HCT116 (cell line): ENCODE measurements at regions not wholly inside any gene's neighbourhood (a gene's known extent, or its start where the extent isn't known, plus 50 kb on each side); places are given as distances from the start of the nearest gene placed in this dataset.

Experiments
- ATAC-seq: fragments of 200-7000 bp; cut with Tn5 transposase; 2 replicates; pipeline ENCODE4 v1.9.1; 2020; ENCODE audit warnings: mild to moderate bottlenecking, moderate library complexity
- BruUV-seq: library from RNA; stranded (reverse); fragments of 400-500 nt; replicated peaks from 2 replicates; lab custom pipeline; 2021; lab: Mats Ljungman, UMichigan
- CTCF ChIA-PET: fragments of 300-600 bp; sonication (Branson Sonifier 250); formaldehyde crosslinking; loops from one replicate; lab custom pipeline; 2021; ENCODE audit warnings: antibody characterized with exemption; lab: Charles Lee
- POLR2A ChIA-PET: fragments of 300-600, 350-600 bp; sonication (Branson Sonifier 250); formaldehyde crosslinking; loops from one replicate; lab custom pipeline; 2021; ENCODE audit warnings: antibody characterized with exemption; lab: Charles Lee
- RAD21 ChIA-PET, 2 experiments: fragments of 300-600 bp; sonication (Branson Sonifier 250); formaldehyde crosslinking; loops; one replicate each; lab custom pipeline; 2023; ENCODE audit warnings: low total read pairs in 2 of 2; ENCODE audit not compliant: uncharacterized antibody in 2 of 2, unreplicated experiment in 2 of 2, low non-redundant PET in 1 of 2; lab: Charles Lee
- DNase-seq: peaks from one replicate; pipeline ENCODE4 v3.0.0-alpha.2; 2010; ENCODE audit warnings: low read depth, low spot score
- H2AFZ ChIP-seq: fragments of 200-600 bp; shearing (Covaris generic), sonication (generic); 2 replicates; pipeline ENCODE4 v1.6.1; 2017; ENCODE audit warnings: low read depth, mixed run types, mixed read lengths, antibody characterized with exemption, low read length; ENCODE audit not compliant: poor library complexity, severe bottlenecking
- H3K27ac ChIP-seq: 2 replicates; pipeline ENCODE4 v1.5.1; 2012; ENCODE audit warnings: low read depth, low read length
- H3K27me3 ChIP-seq: fragments of 200-600 bp; sonication (generic); 2 replicates; pipeline ENCODE4 v1.6.1; 2016; ENCODE audit warnings: mixed run types, low read length, mixed read lengths; ENCODE audit not compliant: insufficient read depth
- H3K36me3 ChIP-seq, 2 experiments: fragments of 200-500 bp in 1 of 2; fragments of 200-600 bp in 1 of 2; sonication (Bioruptor generic) in 1 of 2; sonication (generic) in 1 of 2; 2 replicates each; pipeline versions ENCODE4 v1.5.1 to v1.6.1; 2014 to 2016; ENCODE audit warnings: low read length in 2 of 2, inconsistent platforms in 1 of 2, mixed read lengths in 1 of 2, mixed run types in 1 of 2; ENCODE audit not compliant: insufficient read depth in 2 of 2, control insufficient read depth in 1 of 2
- H3K4me1 ChIP-seq, 2 experiments: fragments of 200-600 bp in 1 of 2; sonication (generic) in 1 of 2; 2 replicates each; pipeline versions ENCODE4 v1.5.1 to v1.6.1; 2012 to 2017; ENCODE audit warnings: low read length in 2 of 2, inconsistent platforms in 1 of 2, mild to moderate bottlenecking in 1 of 2, mixed read lengths in 1 of 2, mixed run types in 1 of 2, moderate library complexity in 1 of 2; ENCODE audit not compliant: insufficient read depth in 2 of 2, control insufficient read depth in 1 of 2
- H3K4me2 ChIP-seq: fragments of 200-600 bp; sonication (generic); 2 replicates; pipeline ENCODE4 v1.6.1; 2017; ENCODE audit warnings: mixed run types, low read length, mixed read lengths
- H3K4me3 ChIP-seq, 2 experiments: fragments of 200-600 bp in 1 of 2; sonication (generic) in 1 of 2; replicated peaks in 1 of 2; 2 replicates each; pipeline ENCODE4 v1.5.1; 2011 to 2016; ENCODE audit warnings: low read length in 2 of 2, control low read depth in 1 of 2, low read depth in 1 of 2, mild to moderate bottlenecking in 1 of 2, mixed read lengths in 1 of 2, mixed run types in 1 of 2
- H3K79me2 ChIP-seq: fragments of 200-600 bp; sonication (generic); 2 replicates; pipeline ENCODE4 v1.6.1; 2017; ENCODE audit warnings: mild to moderate bottlenecking, mixed run types, low read length, moderate library complexity, mixed read lengths; ENCODE audit not compliant: insufficient read depth
- H3K9ac ChIP-seq: fragments of 200-600 bp; sonication (generic); 2 replicates; pipeline ENCODE4 v1.6.1; 2016; ENCODE audit warnings: low read length, mixed read lengths
- H3K9me2 ChIP-seq: fragments of 200-600 bp; sonication (generic), shearing (Covaris generic); 2 replicates; pipeline ENCODE4 v1.6.1; 2017; ENCODE audit warnings: mixed run types, mild to moderate bottlenecking, moderate library complexity; ENCODE audit not compliant: insufficient read depth
- H3K9me3 ChIP-seq, 2 experiments: fragments of 200-500 bp in 1 of 2; fragments of 200-600 bp in 1 of 2; sonication (Bioruptor generic) in 1 of 2; sonication (generic) in 1 of 2; 2 replicates each; pipeline ENCODE4 v1.6.1; 2014 to 2017; ENCODE audit warnings: low read length in 2 of 2, mixed read lengths in 2 of 2, inconsistent platforms in 1 of 2, low read depth in 1 of 2, mild to moderate bottlenecking in 1 of 2, mixed run types in 1 of 2, moderate library complexity in 1 of 2; ENCODE audit not compliant: control insufficient read depth in 1 of 2, insufficient read depth in 1 of 2
- H4K20me1 ChIP-seq: fragments of 200-600 bp; sonication (generic), shearing (Covaris generic); 2 replicates; pipeline ENCODE4 v1.6.1; 2017; ENCODE audit warnings: mixed run types, mild to moderate bottlenecking, moderate library complexity; ENCODE audit not compliant: insufficient read depth
- ATF3 ChIP-seq: IDR thresholded peaks from 2 replicates; pipeline ENCODE4 v1.6.1; 2012
- CTCF ChIP-seq, 3 experiments: fragments of 200-600 bp in 1 of 3; sonication (generic) in 1 of 3; IDR thresholded peaks in 2 of 3; conservative IDR thresholded peaks in 1 of 3; 2 replicates each; pipeline ENCODE4 v1.5.1; 2012 to 2017; ENCODE audit warnings: low read depth in 2 of 3, low read length in 2 of 3, antibody characterized with exemption in 1 of 3, borderline replicate concordance in 1 of 3, control low read depth in 1 of 3, mild to moderate bottlenecking in 1 of 3, mixed read lengths in 1 of 3, mixed run types in 1 of 3, moderate library complexity in 1 of 3; ENCODE audit not compliant: insufficient read depth in 1 of 3
- JUND ChIP-seq: IDR thresholded peaks from 2 replicates; pipeline ENCODE4 v1.6.1; 2012
- POLR2A ChIP-seq: IDR thresholded peaks from 2 replicates; pipeline ENCODE4 v1.7.0; 2011; ENCODE audit warnings: borderline replicate concordance; ENCODE audit not compliant: insufficient read depth, insufficient read length; ENCODE audit errors: extremely low read depth
- RAD21 ChIP-seq: IDR thresholded peaks from 2 replicates; pipeline ENCODE4 v1.6.1; 2012; ENCODE audit warnings: low read depth, mild to moderate bottlenecking
- REST ChIP-seq: IDR thresholded peaks from 2 replicates; pipeline ENCODE4 v1.6.1; 2012; ENCODE audit warnings: low read depth
- SRF ChIP-seq: IDR thresholded peaks from 2 replicates; pipeline ENCODE4 v1.6.1; 2012; ENCODE audit warnings: low read depth
- TCF7L2 ChIP-seq: IDR thresholded peaks from 2 replicates; pipeline ENCODE4 v1.7.0; 2011; ENCODE audit warnings: borderline replicate concordance, inconsistent platforms; ENCODE audit not compliant: insufficient read depth, insufficient read length; ENCODE audit errors: extremely low read depth
- ZFX ChIP-seq: fragments of 450-650 bp; IDR thresholded peaks from 2 replicates; pipeline ENCODE4 v1.6.1; 2017
- intact Hi-C: fragments of 100-400 bp; cut with micrococcal nuclease; formaldehyde crosslinking; loops from 2 replicates; pipeline ENCODE4 v1.10.0; 2022

GRCh38 chr13:60311527-60311926 lies 85.5 kb upstream of the TDRD3 start:
- ATAC-seq, result no peak
- Histone ChIP-seq H3K36me3 (no peaks in the 10 kb centered on the region), H4K20me1 (no peaks in the 10 kb centered on the region), H3K79me2 (no peaks in the 10 kb centered on the region), H3K4me3 (no peak overlapping the region), H3K27ac (no peak overlapping the region), H3K27me3 (no peaks in the 10 kb centered on the region), H2AFZ (no peak overlapping the region), H3K9ac (no peak overlapping the region), H3K9me2 (no peaks in the 10 kb centered on the region), H3K4me1 (no peaks in the 10 kb centered on the region), H3K9me3 (no peaks in the 10 kb centered on the region), H3K4me2 (no peak overlapping the region)
- DNase-seq, result no peak
- intact Hi-C loops, result no loop called here
- TF ChIP-seq SRF (no peak), ZFX (no peak), CTCF (IDR thresholded peaks at IDR 0.05 in 2 of 3, conservative IDR thresholded peaks at IDR 0.05 in 1 of 3; ENCODE audit: borderline replicate concordance in 1 of 3, insufficient read depth in 1 of 3, low read depth in 2 of 3, low read length in 2 of 3) (no peak), TCF7L2 (no peak), RAD21 (no peak), REST (no peak), JUND (no peak), ATF3 (no peak), POLR2A (no peak)
- POLR2A ChIA-PET, result no interaction called here
- CTCF ChIA-PET, result no interaction called here
- no TSS peak for BruUV-seq
- RAD21 ChIA-PET, result no interaction called here
